GM12872 (cell line): ENCODE measurements at regions not wholly inside any gene's neighbourhood (a gene's known extent, or its start where the extent isn't known, plus 50 kb on each side); places are given as distances from the start of the nearest gene placed in this dataset.

ENCODE experiments used
- CTCF ChIP-seq: IDR thresholded peaks from 3 replicates; pipeline ENCODE4 v1.5.1; 2011; ENCODE audit warnings: low read depth, mild to moderate bottlenecking, low read length, moderate library complexity; ENCODE audit not compliant: insufficient read depth

GRCh38 chr1:38190983-38191382 lies 144.4 kb upstream of the POU3F1 start:
- no peak for TF ChIP-seq CTCF

- no peak for TF ChIP-seq CTCF
Measured at GRCh38 chr1:38187552-38187951, 141.0 kb upstream of the POU3F1 start.

GRCh38 chr1:38186566-38186965 lies 140.0 kb upstream of the POU3F1 start:
- TF ChIP-seq CTCF = no peak

- TF ChIP-seq CTCF = no peak
Measured at GRCh38 chr1:38185913-38186312, 139.3 kb upstream of the POU3F1 start.

GRCh38 chr1:38183747-38184146 lies 137.2 kb upstream of the POU3F1 start:
- TF ChIP-seq CTCF = no peak

GRCh38 chr1:38183096-38183495 lies 136.5 kb upstream of the POU3F1 start:
- TF ChIP-seq CTCF = no peak

GRCh38 chr1:38179483-38179882 lies 132.9 kb upstream of the POU3F1 start:
- TF ChIP-seq CTCF = no peak

- no peak for TF ChIP-seq CTCF
Measured at GRCh38 chr1:38178216-38178615, 131.6 kb upstream of the POU3F1 start.
